Epithelial cell of proximal tubule (primary cell): ENCODE measurements at regions not wholly inside any gene's neighbourhood (a gene's known extent, or its start where the extent isn't known, plus 50 kb on each side); places are given as distances from the start of the nearest gene placed in this dataset.

Source experiments
- DNase-seq: peaks from one replicate; pipeline ENCODE4 v3.0.0-alpha.2; 2011; ENCODE audit warnings: low read depth
- H3K4me3 ChIP-seq: 2 replicates; pipeline ENCODE4 v1.5.1; 2011; ENCODE audit warnings: low read depth, mild to moderate bottlenecking, low read length
- TF ChIP-seq, protein P1 (sequence below): conservative IDR thresholded peaks from 2 replicates; pipeline ENCODE4 v1.5.1; 2012; ENCODE audit warnings: low read depth, mild to moderate bottlenecking, low read length

GRCh38 chr22:48143856-48144255 is 1381.4 kb downstream of the TBC1D22A start:
- H3K4me3 ChIP-seq, result no peak overlapping the region
- TF ChIP-seq, protein P1, sequence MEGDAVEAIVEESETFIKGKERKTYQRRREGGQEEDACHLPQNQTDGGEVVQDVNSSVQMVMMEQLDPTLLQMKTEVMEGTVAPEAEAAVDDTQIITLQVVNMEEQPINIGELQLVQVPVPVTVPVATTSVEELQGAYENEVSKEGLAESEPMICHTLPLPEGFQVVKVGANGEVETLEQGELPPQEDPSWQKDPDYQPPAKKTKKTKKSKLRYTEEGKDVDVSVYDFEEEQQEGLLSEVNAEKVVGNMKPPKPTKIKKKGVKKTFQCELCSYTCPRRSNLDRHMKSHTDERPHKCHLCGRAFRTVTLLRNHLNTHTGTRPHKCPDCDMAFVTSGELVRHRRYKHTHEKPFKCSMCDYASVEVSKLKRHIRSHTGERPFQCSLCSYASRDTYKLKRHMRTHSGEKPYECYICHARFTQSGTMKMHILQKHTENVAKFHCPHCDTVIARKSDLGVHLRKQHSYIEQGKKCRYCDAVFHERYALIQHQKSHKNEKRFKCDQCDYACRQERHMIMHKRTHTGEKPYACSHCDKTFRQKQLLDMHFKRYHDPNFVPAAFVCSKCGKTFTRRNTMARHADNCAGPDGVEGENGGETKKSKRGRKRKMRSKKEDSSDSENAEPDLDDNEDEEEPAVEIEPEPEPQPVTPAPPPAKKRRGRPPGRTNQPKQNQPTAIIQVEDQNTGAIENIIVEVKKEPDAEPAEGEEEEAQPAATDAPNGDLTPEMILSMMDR, result no peak
- no peak for DNase-seq

DNA sequence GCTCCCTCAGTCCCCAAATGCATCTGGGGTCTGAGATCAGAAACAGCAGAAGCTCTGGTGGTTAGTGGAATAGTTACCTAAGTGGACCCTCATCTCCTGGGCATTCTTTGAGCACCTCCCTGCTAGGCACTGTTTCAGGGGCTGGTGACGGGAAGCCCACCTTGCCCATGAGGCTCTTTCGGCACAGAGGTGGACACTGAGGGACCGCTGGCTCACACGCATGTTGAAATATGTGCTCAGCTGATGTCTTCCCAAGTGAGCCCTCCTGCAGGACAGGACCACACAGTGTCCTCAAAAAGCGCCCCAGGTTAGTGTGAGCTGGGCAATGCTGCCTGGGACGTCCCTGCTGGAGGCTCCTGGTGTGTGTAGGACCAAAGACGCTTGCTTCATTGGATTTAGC is 1379.9 kb downstream of the TBC1D22A start:
- H3K4me3 ChIP-seq, result no peak overlapping the region
- TF ChIP-seq, protein P1, result no peak
- no peak for DNase-seq

- H3K4me3 ChIP-seq, result no peak overlapping the region
- TF ChIP-seq, protein P1, result no peak
- no peak for DNase-seq
Measured at GRCh38 chr22:48141301-48141700, 1378.9 kb downstream of the TBC1D22A start.

DNA sequence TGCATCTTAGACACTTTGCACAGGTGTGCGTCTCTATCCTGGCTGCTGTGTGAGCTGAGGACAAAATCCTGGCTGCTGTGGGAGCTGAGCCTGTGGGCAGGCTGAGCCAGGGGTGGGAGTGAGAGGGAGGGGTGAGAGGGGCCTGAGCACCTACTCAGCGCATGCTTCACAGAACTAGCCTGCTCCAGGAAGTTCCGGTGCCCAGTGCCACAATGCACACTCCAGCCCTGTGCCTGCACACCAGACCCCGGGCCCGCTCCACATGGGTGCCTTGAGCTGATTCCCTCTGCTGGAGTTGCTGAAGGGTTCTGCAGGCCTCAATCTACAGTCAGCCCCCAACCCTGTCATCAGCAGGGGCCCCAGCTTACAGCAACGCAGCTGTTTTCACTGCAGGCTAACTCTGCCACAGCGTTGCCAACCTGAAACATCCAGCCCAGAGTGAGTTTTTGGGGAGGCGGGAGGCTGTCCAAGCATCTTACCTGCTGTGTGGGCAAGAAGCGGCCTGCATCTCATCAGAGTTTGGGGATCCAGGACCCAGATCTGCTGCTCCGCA is 1377.9 kb downstream of the TBC1D22A start:
- TF ChIP-seq, protein P1, result no peak
- DNase-seq, result no peak
- H3K4me3 ChIP-seq, result no peak overlapping the region

DNA sequence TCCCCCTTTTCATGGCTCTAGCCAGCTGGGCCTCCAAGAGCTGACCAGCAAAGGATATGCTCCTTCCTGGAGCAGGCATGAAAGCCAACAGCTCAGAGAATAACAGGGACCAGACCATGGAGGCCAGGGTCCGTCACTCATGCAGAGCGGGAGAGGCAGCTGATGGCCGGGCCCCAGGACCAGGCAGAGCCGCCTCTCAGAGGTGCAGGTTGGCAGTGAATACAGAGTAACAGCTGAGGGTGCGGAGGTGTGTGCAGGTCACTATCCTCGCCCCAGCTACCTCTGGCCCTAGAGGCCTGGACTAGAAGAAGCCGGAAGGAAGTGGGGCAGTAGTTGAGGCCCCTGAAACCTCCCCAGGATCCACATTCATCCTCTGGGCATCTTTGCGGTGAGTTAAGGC is 1377.3 kb downstream of the TBC1D22A start:
- no peak overlapping the region for H3K4me3 ChIP-seq
- DNase-seq, result no peak
- TF ChIP-seq, protein P1, result no peak

GRCh38 chr22:48138855-48139254 is 1376.4 kb downstream of the TBC1D22A start:
- no peak for DNase-seq
- TF ChIP-seq, protein P1, result no peak
- H3K4me3 ChIP-seq, result no peak overlapping the region

- DNase-seq, result no peak
- H3K4me3 ChIP-seq, result no peak overlapping the region
- TF ChIP-seq, protein P1, result no peak
Measured at GRCh38 chr22:48138427-48138826, 1376.0 kb downstream of the TBC1D22A start.
